ENCODE measurements at regions not wholly inside any gene's neighbourhood (a gene's known extent, or its start where the extent isn't known, plus 50 kb on each side); places are given as distances from the start of the nearest gene placed in this dataset.

DNA sequence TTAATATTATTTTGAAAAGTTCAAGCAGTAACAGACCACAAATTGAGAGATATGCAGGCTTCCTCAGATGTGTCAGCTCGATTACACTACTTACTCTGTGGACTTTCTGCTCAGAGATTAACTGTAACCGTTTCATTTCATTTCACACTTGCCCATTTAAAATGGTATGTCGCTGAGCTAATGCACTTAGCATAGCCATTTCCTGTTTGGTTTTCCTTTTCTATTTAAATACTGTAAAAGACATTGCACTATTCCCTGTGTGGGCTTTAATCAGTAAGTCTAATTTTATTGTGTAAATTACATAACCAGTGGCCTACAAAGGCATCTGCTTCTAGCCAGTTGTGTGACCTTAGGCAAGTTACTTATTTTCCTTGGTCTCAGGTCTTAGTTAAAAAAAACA is 237.6 kb downstream of the LACC1 start:
- intact Hi-C loops (cut with micrococcal nuclease; ENCODE audit: unreplicated experiment) (no loop called here), in situ Hi-C loops (cut with HindIII; ENCODE audit: extremely low pct_ligation_motif_present, low pct_unique_long_range_greater_than_20kb) (no loop called here)
- BruUV-seq (replicated peaks), result no TSS peak
- Histone ChIP-seq H4K20me1 (ENCODE audit: insufficient read depth, low read length) (no peaks in the 10 kb centered on the region), H3K36me3 (replicated peaks in 1 of 2; ENCODE audit: control insufficient read depth in 1 of 2, insufficient read depth in 2 of 2, low read length in 2 of 2) (no peaks in the 10 kb centered on the region), H3K9ac (ENCODE audit: insufficient read depth, low read depth, low read length) (no peak overlapping the region), H3K27ac (ENCODE audit: extremely low read length, insufficient read depth, low read length) (no peak overlapping the region), H3K9me3 (ENCODE audit: low read length) (no peaks in the 10 kb centered on the region), H3K4me1 (ENCODE audit: insufficient read depth, low read length) (no peaks in the 10 kb centered on the region), H3K79me2 (ENCODE audit: insufficient read depth, low read length) (no peaks in the 10 kb centered on the region), H2AFZ (ENCODE audit: low read length) (no peak overlapping the region), H3K27me3 (ENCODE audit: control insufficient read depth in 1 of 2, insufficient read depth in 2 of 2, low read length in 2 of 2) (no peaks in the 10 kb centered on the region), H3K4me2 (ENCODE audit: low read depth, low read length) (no peak overlapping the region), H3K4me3 (replicated peaks in 1 of 3; ENCODE audit: insufficient read depth in 1 of 3, low read depth in 2 of 3, low read length in 3 of 3) (no peak overlapping the region)
- FAIRE-seq, result no peak
- WGBS (ENCODE audit: low lambda C conversion rate), result 0% methylated on average over 3 of the region's 3 CpGs
- ATAC-seq, result no peak
- TF ChIP-seq ZNF670 (CRISPR knock-in tag; IDR thresholded peaks at IDR 0.05; ENCODE audit: borderline replicate concordance) (no peak), TBX2 (CRISPR knock-in tag; IDR thresholded peaks at IDR 0.05; ENCODE audit: borderline replicate concordance) (no peak), XRCC5 (optimal IDR thresholded peaks at IDR 0.05; ENCODE audit: low read length) (no peak), ZMYM3 (CRISPR knock-in tag; IDR thresholded peaks at IDR 0.05) (no peak), ZNF841 (CRISPR knock-in tag; IDR thresholded peaks at IDR 0.05; ENCODE audit: borderline replicate concordance) (no peak), PTBP1 (IDR thresholded peaks at IDR 0.05; ENCODE audit: low read depth, low read length, poor library complexity, severe bottlenecking) (no peak), YEATS4 (CRISPR knock-in tag; IDR thresholded peaks at IDR 0.05; ENCODE audit: borderline replicate concordance) (no peak), ZNF234 (CRISPR knock-in tag; conservative IDR thresholded peaks at IDR 0.05) (no peak), ZNF772 (CRISPR knock-in tag; IDR thresholded peaks at IDR 0.05) (no peak), CHD4 (IDR thresholded peaks at IDR 0.05; ENCODE audit: borderline replicate concordance, low read length) (no peak), SETDB1 (CRISPR knock-in tag; IDR thresholded peaks at IDR 0.05; ENCODE audit: borderline replicate concordance) (no peak), HMG20B (CRISPR knock-in tag; conservative IDR thresholded peaks at IDR 0.05) (no peak), CBX2 (IDR thresholded peaks at IDR 0.05; ENCODE audit: low read depth, low read length) (no peak), CBX2 (CRISPR knock-in tag; IDR thresholded peaks at IDR 0.05; ENCODE audit: low read depth) (no peak), ZNF451 (CRISPR knock-in tag; IDR thresholded peaks at IDR 0.05) (no peak)
- TF ChIP-seq, protein P1, sequence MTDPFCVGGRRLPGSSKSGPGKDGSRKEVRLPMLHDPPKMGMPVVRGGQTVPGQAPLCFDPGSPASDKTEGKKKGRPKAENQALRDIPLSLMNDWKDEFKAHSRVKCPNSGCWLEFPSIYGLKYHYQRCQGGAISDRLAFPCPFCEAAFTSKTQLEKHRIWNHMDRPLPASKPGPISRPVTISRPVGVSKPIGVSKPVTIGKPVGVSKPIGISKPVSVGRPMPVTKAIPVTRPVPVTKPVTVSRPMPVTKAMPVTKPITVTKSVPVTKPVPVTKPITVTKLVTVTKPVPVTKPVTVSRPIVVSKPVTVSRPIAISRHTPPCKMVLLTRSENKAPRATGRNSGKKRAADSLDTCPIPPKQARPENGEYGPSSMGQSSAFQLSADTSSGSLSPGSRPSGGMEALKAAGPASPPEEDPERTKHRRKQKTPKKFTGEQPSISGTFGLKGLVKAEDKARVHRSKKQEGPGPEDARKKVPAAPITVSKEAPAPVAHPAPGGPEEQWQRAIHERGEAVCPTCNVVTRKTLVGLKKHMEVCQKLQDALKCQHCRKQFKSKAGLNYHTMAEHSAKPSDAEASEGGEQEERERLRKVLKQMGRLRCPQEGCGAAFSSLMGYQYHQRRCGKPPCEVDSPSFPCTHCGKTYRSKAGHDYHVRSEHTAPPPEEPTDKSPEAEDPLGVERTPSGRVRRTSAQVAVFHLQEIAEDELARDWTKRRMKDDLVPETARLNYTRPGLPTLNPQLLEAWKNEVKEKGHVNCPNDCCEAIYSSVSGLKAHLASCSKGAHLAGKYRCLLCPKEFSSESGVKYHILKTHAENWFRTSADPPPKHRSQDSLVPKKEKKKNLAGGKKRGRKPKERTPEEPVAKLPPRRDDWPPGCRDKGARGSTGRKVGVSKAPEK (CRISPR knock-in tag; IDR thresholded peaks at IDR 0.05; ENCODE audit: borderline replicate concordance), result no peak
- CTCF ChIA-PET (ENCODE audit: low intra/inter-chr PET ratio, low total read pairs), result no interaction called here
- DNase-seq (ENCODE audit: low spot score), result no peak
- POLR2A ChIA-PET, result no interaction called here
